ENCODE measurements at regions not wholly inside any gene's neighbourhood (a gene's known extent, or its start where the extent isn't known, plus 50 kb on each side); places are given as distances from the start of the nearest gene placed in this dataset.

DNA sequence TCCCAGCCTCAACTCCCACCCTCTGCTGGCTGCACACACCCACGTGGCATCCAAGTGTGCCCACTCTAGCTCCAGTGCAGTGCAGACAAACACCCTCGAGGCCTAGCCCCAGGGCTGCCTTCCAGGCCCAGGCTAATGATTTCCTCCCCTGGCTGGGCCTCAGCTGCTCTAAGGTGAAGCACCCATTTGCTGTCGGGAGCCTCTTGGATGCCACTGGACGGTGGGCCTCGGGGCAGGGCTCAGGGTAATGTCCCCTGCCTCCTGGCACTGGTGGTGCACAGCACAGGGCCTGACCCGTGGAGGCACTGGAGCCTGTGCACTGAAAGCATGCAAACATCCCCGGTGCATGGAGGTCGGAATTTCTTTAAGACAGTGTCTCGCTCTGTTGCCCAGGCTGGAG, 635.2 kb downstream of the TBC1D22A start:
- Histone ChIP-seq H4K20me1 (ENCODE audit: control insufficient read depth, insufficient read depth, low read length, poor library complexity, severe bottlenecking) (no peaks in the 10 kb centered on the region), H3K27me3 (replicated peaks in 1 of 4; ENCODE audit: control extremely low read depth in 1 of 4, control insufficient read depth in 3 of 4, insufficient read depth in 4 of 4, low read length in 3 of 4) (no peaks in the 10 kb centered on the region), H3K79me2 (ENCODE audit: control insufficient read depth, insufficient read depth, low read length) (no peaks in the 10 kb centered on the region), H3K4me2 (replicated peaks; ENCODE audit: low read depth, low read length, poor library complexity, severe bottlenecking) (no peak overlapping the region), H3K4me1 (ENCODE audit: control insufficient read depth in 2 of 2, insufficient read depth in 2 of 2, low read length in 2 of 2) (no peaks in the 10 kb centered on the region), H3K36me3 (replicated peaks in 1 of 2; ENCODE audit: control extremely low read depth in 1 of 2, control insufficient read depth in 1 of 2, extremely low read depth in 1 of 2, insufficient read depth in 2 of 2, low read length in 1 of 2) (no peaks in the 10 kb centered on the region), H3K9me3 (ENCODE audit: control extremely low read depth in 1 of 3, control insufficient read depth in 2 of 3, insufficient read depth in 1 of 3, low read length in 2 of 3) (no peaks in the 10 kb centered on the region), H3K4me3 (ENCODE audit: control extremely low read depth in 1 of 5, extremely low read depth in 1 of 5, insufficient read depth in 1 of 5, low read depth in 2 of 5, low read length in 4 of 5) (no peak overlapping the region), H3K9ac (ENCODE audit: low read length) (no peak overlapping the region), H2AFZ (ENCODE audit: insufficient read depth, low read depth, low read length, poor library complexity, severe bottlenecking) (no peak overlapping the region), H3K27ac (ENCODE audit: low read length in 2 of 2) (no peak overlapping the region)
- ATAC-seq (ENCODE audit: low read depth) = no peak
- Mint-ChIP-seq H3K27me3 (no peaks in the 10 kb centered on the region), H3K9me3 (ENCODE audit: insufficient read depth) (no peaks in the 10 kb centered on the region), H3K27ac (no peak overlapping the region), H3K4me1 (no peaks in the 10 kb centered on the region), H3K4me3 (no peak overlapping the region)
- CTCF ChIA-PET = no interaction called here
- TF ChIP-seq EZH2 (IDR thresholded peaks at IDR 0.05; ENCODE audit: borderline replicate concordance, insufficient read depth, low read depth, low read length, poor library complexity, severe bottlenecking) (no peak), CTCF (IDR thresholded peaks at IDR 0.05) (no peak)
- intact Hi-C loops (cut with micrococcal nuclease) = no loop called here
- POLR2A ChIA-PET = no interaction called here
- no peak for DNase-seq
- WGBS (ENCODE audit: insufficient coverage) = 90% methylated on average over 9 of the region's 9 CpGs

DNA sequence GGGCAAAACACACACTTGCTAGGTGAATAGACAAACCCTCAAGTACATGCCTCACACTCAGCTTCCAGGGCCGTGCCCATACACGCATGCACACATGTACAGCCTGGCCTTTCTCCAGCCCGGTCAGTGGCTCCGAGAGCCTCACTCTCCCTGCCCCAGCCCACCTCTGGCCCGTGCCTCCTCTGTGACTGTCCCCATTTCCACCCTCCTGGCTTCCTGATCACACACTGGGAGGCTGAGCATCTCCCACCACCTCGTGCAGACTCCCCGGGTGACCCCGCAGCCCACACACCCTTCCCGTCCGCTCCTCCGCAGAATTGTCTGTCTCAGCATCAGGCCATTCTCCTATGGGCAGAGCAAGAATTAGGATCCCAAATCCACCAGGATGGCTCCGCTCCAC, 634.1 kb downstream of the TBC1D22A start:
- Mint-ChIP-seq H3K4me3 (no peak overlapping the region), H3K4me1 (no peaks in the 10 kb centered on the region), H3K9me3 (ENCODE audit: insufficient read depth) (no peaks in the 10 kb centered on the region), H3K27me3 (no peaks in the 10 kb centered on the region), H3K27ac (no peak overlapping the region)
- Histone ChIP-seq H4K20me1 (ENCODE audit: control insufficient read depth, insufficient read depth, low read length, poor library complexity, severe bottlenecking) (no peaks in the 10 kb centered on the region), H3K4me3 (ENCODE audit: control extremely low read depth in 1 of 5, extremely low read depth in 1 of 5, insufficient read depth in 1 of 5, low read depth in 2 of 5, low read length in 4 of 5) (no peak overlapping the region), H3K36me3 (replicated peaks in 1 of 2; ENCODE audit: control extremely low read depth in 1 of 2, control insufficient read depth in 1 of 2, extremely low read depth in 1 of 2, insufficient read depth in 2 of 2, low read length in 1 of 2) (no peaks in the 10 kb centered on the region), H3K9me3 (ENCODE audit: control extremely low read depth in 1 of 3, control insufficient read depth in 2 of 3, insufficient read depth in 1 of 3, low read length in 2 of 3) (no peaks in the 10 kb centered on the region), H2AFZ (ENCODE audit: insufficient read depth, low read depth, low read length, poor library complexity, severe bottlenecking) (no peak overlapping the region), H3K27ac (ENCODE audit: low read length in 2 of 2) (no peak overlapping the region), H3K9ac (ENCODE audit: low read length) (no peak overlapping the region), H3K4me1 (ENCODE audit: control insufficient read depth in 2 of 2, insufficient read depth in 2 of 2, low read length in 2 of 2) (no peaks in the 10 kb centered on the region), H3K27me3 (replicated peaks in 1 of 4; ENCODE audit: control extremely low read depth in 1 of 4, control insufficient read depth in 3 of 4, insufficient read depth in 4 of 4, low read length in 3 of 4) (no peaks in the 10 kb centered on the region), H3K4me2 (replicated peaks; ENCODE audit: low read depth, low read length, poor library complexity, severe bottlenecking) (no peak overlapping the region), H3K79me2 (ENCODE audit: control insufficient read depth, insufficient read depth, low read length) (no peaks in the 10 kb centered on the region)
- no peak for ATAC-seq (ENCODE audit: low read depth)
- ChIA-PET CTCF (no interaction called here), POLR2A (no interaction called here)
- TF ChIP-seq CTCF (IDR thresholded peaks at IDR 0.05) (no peak), EZH2 (IDR thresholded peaks at IDR 0.05; ENCODE audit: borderline replicate concordance, insufficient read depth, low read depth, low read length, poor library complexity, severe bottlenecking) (no peak)
- no peak for DNase-seq
- 88% methylated on average over 12 of the region's 12 CpGs for whole genome bisulfite sequencing (ENCODE audit: insufficient coverage)
- intact Hi-C loops (cut with micrococcal nuclease) = no loop called here
